Prostate gland (tissue), 2 donors: ENCODE measurements at regions not wholly inside any gene's neighbourhood (a gene's known extent, or its start where the extent isn't known, plus 50 kb on each side); places are given as distances from the start of the nearest gene placed in this dataset.

Source experiments
- POLR2A ChIP-seq: fragments of 450-650 bp; IDR thresholded peaks from one replicate; pipeline ENCODE4 v1.6.1; 2016; ENCODE audit warnings: antibody characterized with exemption, mild to moderate bottlenecking
- POLR2AphosphoS5 ChIP-seq: sonication (generic); formaldehyde crosslinking; IDR thresholded peaks from one replicate; pipeline ENCODE4 v1.6.1; 2017; ENCODE audit warnings: antibody characterized with exemption
- TF ChIP-seq, protein P1 (sequence below), 4 experiments: fragments of 200-600 bp in 2 of 4; fragments of 450-650 bp in 2 of 4; sonication (generic) in 2 of 4; IDR thresholded peaks; 1 replicate in 3 of 4; 2 replicates in 1 of 4; pipeline ENCODE4 v1.5.1; 2016 to 2019; ENCODE audit warnings: antibody characterized with exemption in 4 of 4, mild to moderate bottlenecking in 2 of 4, moderate library complexity in 2 of 4

GRCh38 chr4:148757171-148757570 is 315.0 kb upstream of the NR3C2 start:
- TF ChIP-seq, protein P1, sequence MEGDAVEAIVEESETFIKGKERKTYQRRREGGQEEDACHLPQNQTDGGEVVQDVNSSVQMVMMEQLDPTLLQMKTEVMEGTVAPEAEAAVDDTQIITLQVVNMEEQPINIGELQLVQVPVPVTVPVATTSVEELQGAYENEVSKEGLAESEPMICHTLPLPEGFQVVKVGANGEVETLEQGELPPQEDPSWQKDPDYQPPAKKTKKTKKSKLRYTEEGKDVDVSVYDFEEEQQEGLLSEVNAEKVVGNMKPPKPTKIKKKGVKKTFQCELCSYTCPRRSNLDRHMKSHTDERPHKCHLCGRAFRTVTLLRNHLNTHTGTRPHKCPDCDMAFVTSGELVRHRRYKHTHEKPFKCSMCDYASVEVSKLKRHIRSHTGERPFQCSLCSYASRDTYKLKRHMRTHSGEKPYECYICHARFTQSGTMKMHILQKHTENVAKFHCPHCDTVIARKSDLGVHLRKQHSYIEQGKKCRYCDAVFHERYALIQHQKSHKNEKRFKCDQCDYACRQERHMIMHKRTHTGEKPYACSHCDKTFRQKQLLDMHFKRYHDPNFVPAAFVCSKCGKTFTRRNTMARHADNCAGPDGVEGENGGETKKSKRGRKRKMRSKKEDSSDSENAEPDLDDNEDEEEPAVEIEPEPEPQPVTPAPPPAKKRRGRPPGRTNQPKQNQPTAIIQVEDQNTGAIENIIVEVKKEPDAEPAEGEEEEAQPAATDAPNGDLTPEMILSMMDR (IDR thresholded peaks at IDR 0.05), result no peak
- no peak for TF ChIP-seq POLR2AphosphoS5
- TF ChIP-seq POLR2A, result no peak
